ENCODE measurements at regions not wholly inside any gene's neighbourhood (a gene's known extent, or its start where the extent isn't known, plus 50 kb on each side); places are given as distances from the start of the nearest gene placed in this dataset.
"Not testable (repeated sequence)": the region's sequence is repeated elsewhere in the genome, so short reads cannot be mapped to it uniquely, and the experiment has no call there.

- ChIA-PET CTCF (no interaction called here), POLR2A (interaction anchor here (0.6 kb wide), 1 partner anchor 329 kb away, joined by 9 read pairs; no protein-coding TSS in a partner anchor)
Measured at GRCh38 chr3:177689077-177689476, 491.8 kb upstream of the TBL1XR1 start.

- POLR2A ChIA-PET, result no interaction called here
- CTCF ChIA-PET, result no interaction called here
Measured at GRCh38 chr3:177689869-177690268, 492.6 kb upstream of the TBL1XR1 start.

GRCh38 chr3:177690306-177690705 lies 493.0 kb upstream of the TBL1XR1 start:
- CTCF ChIA-PET, result no interaction called here
- POLR2A ChIA-PET, result no interaction called here

DNA sequence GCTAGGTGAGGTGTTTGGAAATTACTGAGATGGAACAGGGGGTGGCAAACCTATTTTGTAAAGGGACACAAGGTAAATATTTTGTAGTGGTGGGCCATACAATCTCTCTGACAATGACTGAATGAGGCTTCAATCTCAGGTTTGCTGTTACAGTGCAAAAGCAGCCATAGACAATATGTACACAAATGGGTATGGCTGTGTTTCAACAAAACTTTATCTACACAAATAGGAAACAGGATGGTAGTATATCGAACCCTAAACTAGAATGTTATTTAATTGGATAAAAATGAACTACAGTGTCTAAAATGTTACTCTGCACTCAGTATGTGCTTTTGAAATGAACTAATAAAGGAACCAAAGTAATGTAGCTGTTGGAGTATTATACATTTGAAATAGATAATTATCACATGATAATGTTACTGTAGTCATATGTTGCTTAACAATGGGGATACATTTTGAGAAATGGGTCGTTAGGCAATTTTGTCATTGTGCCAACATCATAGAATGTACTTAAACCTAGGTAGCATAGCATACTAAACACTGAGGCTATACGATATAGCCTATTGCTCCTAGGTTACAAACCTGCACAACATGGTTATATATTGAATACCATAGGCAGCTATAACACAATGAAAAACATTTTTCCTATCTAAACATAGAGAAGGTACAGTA lies 495.2 kb upstream of the TBL1XR1 start:
- POLR2A ChIA-PET, result no interaction called here

GRCh38 chr3:177693616-177694264 lies 496.5 kb upstream of the TBL1XR1 start:
- ChIA-PET POLR2A (no interaction called here), CTCF (interaction anchor here (1.0 kb wide), 1 partner anchor 29 kb away, joined by 3 read pairs; no protein-coding TSS in a partner anchor)

More for the DNA sequence above, 495.2 kb upstream of the TBL1XR1 start:
- CTCF ChIA-PET, result no interaction called here

DNA sequence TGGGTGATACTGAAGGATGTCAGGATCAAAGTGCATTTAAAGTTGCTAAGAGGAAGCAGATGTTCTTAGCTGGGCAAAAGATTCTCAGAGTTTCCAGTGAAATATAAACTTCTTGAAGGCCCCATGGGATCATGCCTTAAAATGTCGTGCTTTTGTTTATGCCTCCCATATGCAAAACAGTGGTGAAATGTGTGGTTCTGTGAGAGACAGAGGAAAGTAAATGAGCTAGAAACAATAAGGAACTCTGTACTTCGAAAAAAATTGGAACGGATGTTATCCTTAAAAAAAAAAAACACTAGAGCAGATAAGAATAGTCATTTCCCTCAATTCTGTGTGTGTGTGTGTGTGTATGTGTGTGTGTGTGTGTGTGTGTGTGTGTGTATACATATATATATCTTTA lies 497.0 kb upstream of the TBL1XR1 start:
- POLR2A ChIA-PET, result no interaction called here
- CTCF ChIA-PET, result interaction anchor here (1.0 kb wide), 1 partner anchor 30 kb away, joined by 3 read pairs; no protein-coding TSS in a partner anchor

DNA sequence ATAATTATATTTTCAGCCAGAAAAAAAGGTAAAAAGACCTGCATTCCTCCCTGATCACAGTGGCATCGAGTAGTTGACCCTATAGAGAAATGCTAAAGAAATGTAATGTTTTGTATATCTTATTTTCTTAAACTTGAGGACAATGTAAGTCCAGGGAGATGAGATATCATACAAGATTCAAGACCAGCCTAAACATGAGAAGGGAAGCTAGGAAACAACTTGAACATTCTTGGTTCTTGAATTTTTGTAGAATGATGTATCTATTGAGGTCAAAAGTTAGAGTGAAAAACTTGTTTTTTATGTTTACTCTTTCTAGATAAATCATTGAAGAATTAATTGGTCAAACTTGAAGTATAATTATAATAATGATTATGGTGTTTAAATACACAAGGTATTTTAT lies 497.7 kb upstream of the TBL1XR1 start:
- ChIA-PET POLR2A (no interaction called here), CTCF (no interaction called here)

- POLR2A ChIA-PET, result no interaction called here
Measured at GRCh38 chr3:177700117-177700516, 502.8 kb upstream of the TBL1XR1 start.

GRCh38 chr3:177703788-177704187 lies 506.5 kb upstream of the TBL1XR1 start:
- POLR2A ChIA-PET, result no interaction called here
- CTCF ChIA-PET, result no interaction called here

More at GRCh38 chr3:177700117-177700516, 502.8 kb upstream of the TBL1XR1 start:
- CTCF ChIA-PET, result no interaction called here

GRCh38 chr3:177705976-177706823 lies 508.9 kb upstream of the TBL1XR1 start:
- CTCF ChIA-PET, result no interaction called here
- POLR2A ChIA-PET, result no interaction called here

- CTCF ChIA-PET, POLR2A ChIA-PET: not testable (repeated sequence)
Measured at GRCh38 chr3:177709470-177709869, 512.2 kb upstream of the TBL1XR1 start.

DNA sequence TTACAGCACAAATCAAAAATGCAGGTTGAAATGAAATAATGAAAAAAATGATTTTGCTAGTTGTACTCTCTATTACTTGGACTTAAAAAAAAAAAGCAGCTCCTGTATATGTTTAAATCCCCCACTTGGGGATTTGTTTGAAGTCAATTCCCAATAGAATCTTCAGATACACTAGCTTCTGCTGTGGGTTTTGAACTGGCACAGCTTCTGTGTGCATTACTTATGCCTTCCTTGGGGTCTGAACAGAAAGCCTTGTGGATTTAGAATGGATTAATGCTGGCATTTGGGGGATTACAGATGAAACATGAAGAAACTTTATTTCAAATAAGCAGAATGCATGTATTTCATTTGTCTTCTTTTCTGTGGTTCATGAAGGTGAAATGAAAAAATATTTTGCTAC lies 513.2 kb upstream of the TBL1XR1 start:
- ChIA-PET POLR2A (no interaction called here), CTCF (no interaction called here)

- CTCF ChIA-PET, result interaction anchor here (0.6 kb wide), 1 partner anchor 148 kb away, joined by 3 read pairs; no protein-coding TSS in a partner anchor
- POLR2A ChIA-PET, result no interaction called here
Measured at GRCh38 chr3:177711637-177712036, 514.4 kb upstream of the TBL1XR1 start.

DNA sequence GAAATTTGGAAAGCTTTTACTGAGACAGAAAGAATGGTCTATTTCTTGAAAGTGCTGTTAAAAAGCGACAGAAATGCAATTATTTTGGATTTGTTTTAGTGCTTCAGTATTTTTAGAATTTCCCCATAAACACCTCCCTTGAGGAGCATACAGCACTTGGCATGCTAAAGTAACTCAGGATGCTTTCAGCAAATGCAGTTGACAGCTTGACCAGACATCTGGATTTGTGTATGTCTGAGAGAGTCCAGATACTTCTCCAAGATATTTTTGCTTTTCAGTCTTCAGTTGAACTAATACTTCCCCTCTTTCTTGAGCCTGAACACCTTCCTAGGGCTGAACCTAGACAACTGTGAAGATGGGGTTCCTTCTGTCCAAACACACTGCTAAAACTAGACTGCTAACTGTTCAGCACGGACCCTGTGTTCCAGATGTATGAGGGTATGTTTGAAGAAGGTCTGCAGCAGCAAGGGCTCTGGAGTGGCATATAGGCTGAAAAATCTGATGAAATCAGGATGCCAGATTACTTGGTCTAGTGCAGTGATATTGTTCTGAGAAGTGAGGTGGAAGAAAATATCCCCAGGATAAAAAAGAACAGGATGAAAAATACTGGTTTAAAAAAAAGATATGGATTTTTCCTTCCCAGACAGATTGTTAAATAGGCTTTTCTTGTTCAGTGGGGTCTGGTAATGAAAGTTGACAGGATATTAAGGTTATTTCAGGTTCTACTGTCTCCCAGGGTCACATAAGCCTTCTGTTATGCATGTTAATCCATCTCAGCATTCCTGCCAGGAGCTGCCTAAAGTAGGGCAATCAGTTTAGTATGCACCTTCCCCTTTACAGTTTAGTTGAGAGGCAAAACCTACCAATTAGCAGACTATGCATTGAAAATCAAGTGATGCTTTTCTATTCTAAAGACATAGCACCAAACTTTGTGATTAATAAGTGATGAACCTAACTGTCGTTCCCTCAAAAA lies 516.9 kb upstream of the TBL1XR1 start:
- ChIA-PET CTCF (no interaction called here), POLR2A (no interaction called here)

DNA sequence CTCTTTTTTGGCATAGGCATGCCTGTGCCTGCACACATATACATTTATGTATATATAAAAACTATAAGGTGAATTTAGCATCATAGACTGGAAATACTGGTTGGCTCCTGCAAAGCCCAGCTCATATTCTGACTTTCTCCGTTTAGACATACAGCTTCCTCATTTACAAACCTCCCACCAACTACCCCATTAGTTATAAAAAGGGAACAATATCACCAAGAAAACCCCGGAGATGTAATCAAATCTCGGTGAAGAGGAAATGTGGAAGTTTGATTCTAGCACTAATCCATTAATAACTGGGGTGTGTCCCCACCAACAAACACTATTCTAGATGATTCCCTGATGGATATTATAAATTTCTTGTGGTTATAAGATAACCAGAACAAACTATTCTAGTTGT lies 517.7 kb upstream of the TBL1XR1 start:
- CTCF ChIA-PET, result no interaction called here
- POLR2A ChIA-PET, result no interaction called here

DNA sequence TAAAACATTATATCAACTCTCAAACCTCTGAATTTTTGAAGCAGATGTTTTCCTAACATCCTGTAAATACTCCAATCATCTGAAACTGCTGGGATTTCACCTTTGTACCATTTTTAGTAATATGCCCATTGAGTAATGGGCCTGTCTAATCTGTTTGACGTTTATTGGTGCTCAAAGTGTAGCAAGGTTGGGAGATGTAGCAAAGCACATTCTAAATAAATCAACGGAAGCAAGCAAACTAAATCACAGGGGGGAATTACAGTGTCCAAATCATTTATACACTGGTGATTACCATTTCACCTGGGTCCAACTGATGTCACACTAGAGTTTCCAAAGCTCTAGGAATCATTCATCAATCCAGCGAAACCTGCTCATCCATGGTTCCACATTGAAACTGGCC lies 518.7 kb upstream of the TBL1XR1 start:
- POLR2A ChIA-PET, result no interaction called here
- CTCF ChIA-PET, result no interaction called here

DNA sequence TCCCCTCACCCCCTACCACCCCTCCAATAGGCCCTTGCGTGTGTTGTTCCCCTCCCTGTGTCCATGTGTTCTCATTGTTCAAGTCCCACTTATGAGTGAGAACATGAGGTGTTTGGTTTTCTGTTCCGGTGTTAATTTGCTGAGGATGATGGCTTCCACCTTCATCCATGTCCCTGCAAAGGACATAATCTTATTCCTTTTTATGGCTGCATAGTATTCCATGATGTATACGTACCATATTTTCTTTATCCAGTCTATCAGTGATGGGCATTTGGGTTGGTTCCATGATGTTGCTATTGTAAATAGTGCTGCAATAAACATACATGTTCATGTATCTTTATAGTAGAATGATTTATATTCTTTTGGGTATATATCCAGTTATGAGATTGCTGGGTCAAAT lies 523.6 kb upstream of the TBL1XR1 start:
- POLR2A ChIA-PET, CTCF ChIA-PET: not testable (repeated sequence)

DNA sequence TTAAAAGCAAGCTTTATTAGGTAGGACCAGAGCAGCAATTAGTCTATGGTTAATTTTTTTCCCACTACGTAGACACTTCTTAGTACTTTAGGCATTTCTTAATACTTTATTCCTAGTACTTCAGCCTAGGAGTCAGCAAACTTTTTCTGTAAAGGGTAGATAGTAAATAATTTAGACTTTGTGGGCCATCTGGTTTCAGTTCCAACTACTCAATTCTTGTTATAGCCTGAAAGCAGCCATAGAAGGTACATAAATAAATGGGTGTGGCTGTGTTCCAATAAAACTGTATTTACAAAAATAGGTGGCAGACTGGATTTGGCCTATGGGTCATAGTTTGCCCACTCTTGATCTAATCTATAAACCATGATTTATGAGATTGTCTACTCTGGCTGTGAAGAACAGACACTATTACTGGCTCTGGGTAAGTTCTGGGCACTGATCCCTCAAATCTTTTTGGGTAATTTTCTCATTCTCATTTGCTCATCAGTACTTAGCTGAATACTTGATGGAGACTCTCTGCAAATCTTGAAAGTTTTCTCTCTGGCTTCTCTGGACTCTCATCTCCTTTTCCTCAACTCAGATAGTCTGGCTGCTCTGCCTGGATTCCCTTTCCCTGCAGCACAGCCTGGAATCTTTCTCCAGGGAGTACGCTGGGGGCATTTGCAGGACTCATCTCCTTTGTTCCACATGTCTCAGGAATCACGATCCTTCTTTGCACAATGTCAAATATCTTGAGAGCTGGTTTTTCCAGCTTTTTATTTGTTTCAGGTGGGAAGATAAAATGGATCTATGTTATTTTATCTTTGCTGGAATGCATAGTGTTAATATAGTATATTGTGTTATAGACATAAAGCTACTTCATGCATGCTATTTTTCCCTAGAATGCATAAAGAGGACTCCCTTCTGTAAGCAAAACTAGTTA lies 524.8 kb upstream of the TBL1XR1 start:
- POLR2A ChIA-PET, result interaction anchor here (0.5 kb wide), 1 partner anchor 785 kb away, joined by 5 read pairs; no protein-coding TSS in a partner anchor
- CTCF ChIA-PET, result no interaction called here
